Tibial artery (tissue), 4 donors: ENCODE measurements at regions not wholly inside any gene's neighbourhood (a gene's known extent, or its start where the extent isn't known, plus 50 kb on each side); places are given as distances from the start of the nearest gene placed in this dataset.

Source experiments
- DNase-seq, 2 donors: peaks; one replicate each; pipeline ENCODE4 v3.0.0-alpha.2; 2019
- H3K27ac ChIP-seq, 2 donors: fragments of 200-600 bp; sonication (generic) in 1 of 2; 1 replicate in 1 of 2; 2 replicates in 1 of 2; pipeline ENCODE4 v1.5.1; 2018 to 2019; ENCODE audit warnings: mild to moderate bottlenecking in 1 of 2
- H3K27me3 ChIP-seq, 2 donors: fragments of 200-600 bp; sonication (generic) in 1 of 2; one replicate each; pipeline versions ENCODE4 v1.5.1 to v1.6.0; 2016 to 2019
- H3K36me3 ChIP-seq, 3 donors: fragments of 200-600 bp; sonication (generic) in 2 of 3; one replicate each; pipeline ENCODE4 v1.5.1; 2016 to 2019; ENCODE audit warnings: mild to moderate bottlenecking in 2 of 3
- H3K4me1 ChIP-seq, 4 donors: fragments of 200-600 bp; sonication (generic) in 2 of 4; 1 replicate in 3 of 4; 2 replicates in 1 of 4; pipeline ENCODE4 v1.5.1; 2016 to 2019
- H3K4me3 ChIP-seq, 2 donors: fragments of 200-600 bp; sonication (generic) in 1 of 2; 1 replicate in 1 of 2; 2 replicates in 1 of 2; pipeline ENCODE4 v1.5.1; 2018 to 2019; ENCODE audit warnings: mild to moderate bottlenecking in 2 of 2
- H3K9me3 ChIP-seq, 3 donors: fragments of 200-600 bp; sonication (generic) in 1 of 3; one replicate each; pipeline ENCODE4 v1.5.1; 2016 to 2019
- CTCF ChIP-seq, 2 experiments: fragments of 200-600 bp in 1 of 2; fragments of 450-650 bp in 1 of 2; IDR thresholded peaks; one replicate each; pipeline ENCODE4 v1.5.1; 2017 to 2019; ENCODE audit warnings: antibody characterized with exemption in 2 of 2, mild to moderate bottlenecking in 1 of 2, moderate library complexity in 1 of 2
- intact Hi-C: fragments of 100-400 bp; cut with DNase I; formaldehyde crosslinking; loops from one replicate; pipeline ENCODE4 v1.15.0; 2023; ENCODE audit warnings: low total_unique reads

GRCh38 chr14:82694820-82695219, 1161.2 kb upstream of the SEL1L start:
- Histone ChIP-seq H3K36me3 (no peaks in the 10 kb centered on the region), H3K4me1 (no peaks in the 10 kb centered on the region), H3K4me3 (no peak overlapping the region), H3K27ac (no peak overlapping the region), H3K27me3 (no peaks in the 10 kb centered on the region), H3K9me3 (no peaks in the 10 kb centered on the region)
- DNase-seq: no peak
- TF ChIP-seq CTCF (IDR thresholded peaks at IDR 0.05): no peak
- intact Hi-C loops: no loop called here

GRCh38 chr14:82704218-82704617, 1170.6 kb upstream of the SEL1L start:
- H3K4me3 ChIP-seq: no peak overlapping the region
- peaks cover 0 to 1% (median 0%) of the 10 kb centered on the region in 3 donors for H3K9me3 ChIP-seq
- no peak for DNase-seq
- no peaks in the 10 kb centered on the region for H3K4me1 ChIP-seq
- no peaks in the 10 kb centered on the region for H3K36me3 ChIP-seq
- no peak overlapping the region for H3K27ac ChIP-seq
- TF ChIP-seq CTCF (IDR thresholded peaks at IDR 0.05): no peak
- no peaks in the 10 kb centered on the region for H3K27me3 ChIP-seq
- intact Hi-C loops: no loop called here

GRCh38 chr14:82710267-82710841, 1176.7 kb upstream of the SEL1L start:
- DNase-seq: peak in 1 of 2 donors; percentile 26
- peaks cover 0 to 5% (median 0%) of the 10 kb centered on the region in 4 donors for H3K4me1 ChIP-seq
- H3K27me3 ChIP-seq: no peaks in the 10 kb centered on the region
- H3K36me3 ChIP-seq: no peaks in the 10 kb centered on the region
- intact Hi-C loops: no loop called here
- peaks cover 0 to 4% (median 0%) of the 10 kb centered on the region in 3 donors for H3K9me3 ChIP-seq
- peak; percentile 57 to 76 for TF ChIP-seq CTCF (IDR thresholded peaks at IDR 0.05)
- no peak overlapping the region for H3K4me3 ChIP-seq
- no peak overlapping the region for H3K27ac ChIP-seq

GRCh38 chr14:82719617-82720016, 1186.0 kb upstream of the SEL1L start:
- no peak for TF ChIP-seq CTCF (IDR thresholded peaks at IDR 0.05)
- intact Hi-C loops: no loop called here
- Histone ChIP-seq H3K4me3 (no peak overlapping the region), H3K9me3 (no peaks in the 10 kb centered on the region), H3K27ac (no peak overlapping the region), H3K27me3 (no peaks in the 10 kb centered on the region), H3K4me1 (peaks cover 0 to 16% (median 0%) of the 10 kb centered on the region in 4 donors), H3K36me3 (no peaks in the 10 kb centered on the region)
- DNase-seq: no peak

- H3K4me1 ChIP-seq: peaks cover 0 to 16% (median 0%) of the 10 kb centered on the region in 4 donors
- no peaks in the 10 kb centered on the region for H3K36me3 ChIP-seq
- no peak overlapping the region for H3K27ac ChIP-seq
- no peak overlapping the region for H3K4me3 ChIP-seq
- no peaks in the 10 kb centered on the region for H3K27me3 ChIP-seq
- H3K9me3 ChIP-seq: no peaks in the 10 kb centered on the region
- intact Hi-C loops: no loop called here
- no peak for DNase-seq
- TF ChIP-seq CTCF (IDR thresholded peaks at IDR 0.05): no peak
Observed at GRCh38 chr14:82720431-82720830, 1186.8 kb upstream of the SEL1L start.

- Histone ChIP-seq H3K27me3 (no peaks in the 10 kb centered on the region), H3K4me1 (peaks cover 0 to 16% (median 0%) of the 10 kb centered on the region in 4 donors), H3K36me3 (no peaks in the 10 kb centered on the region), H3K27ac (peak overlapping the region in 1 of 2 donors; percentile 36), H3K4me3 (no peak overlapping the region), H3K9me3 (no peaks in the 10 kb centered on the region)
- intact Hi-C loops: no loop called here
- TF ChIP-seq CTCF (IDR thresholded peaks at IDR 0.05): no peak
- DNase-seq: no peak
Observed at GRCh38 chr14:82720946-82721345, 1187.3 kb upstream of the SEL1L start.
